ENCODE measurements at regions not wholly inside any gene's neighbourhood (a gene's known extent, or its start where the extent isn't known, plus 50 kb on each side); places are given as distances from the start of the nearest gene placed in this dataset.

DNA sequence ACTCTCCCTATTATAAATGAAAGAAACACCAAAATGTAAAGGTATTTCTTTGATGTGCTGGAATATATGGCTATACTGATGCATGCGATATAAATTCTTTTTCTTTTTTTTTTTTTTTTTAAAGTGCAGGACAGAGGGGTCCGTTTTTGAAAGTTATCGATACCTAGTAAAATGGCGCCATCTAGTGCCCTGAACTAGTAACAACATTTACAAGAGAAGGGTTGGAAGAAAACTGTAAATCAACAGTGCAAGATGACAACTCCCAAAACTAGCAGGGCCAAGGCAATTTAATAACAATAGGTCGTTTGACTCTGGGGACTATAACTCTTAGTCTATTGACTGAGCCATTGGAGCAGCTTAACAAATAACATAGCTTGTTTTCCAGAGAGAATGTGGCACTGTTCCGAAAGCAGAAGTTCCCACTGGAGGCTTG lies 137.7 kb downstream of the SPTSSA start:
- dilution Hi-C loops (cut with MboI; ENCODE audit: extremely low pct_ligation_motif_present, low sequenced_read_pairs) (no loop called here), intact Hi-C loops (cut with micrococcal nuclease) (loop anchor here (1.0 to 5.0 kb wide), 3 partner anchors 97 to 1612 kb away; no protein-coding TSS in a partner anchor)
- TF ChIP-seq FOS (IDR thresholded peaks at IDR 0.05; ENCODE audit: borderline replicate concordance, insufficient read depth, low read length) (no peak), EZH2 (IDR thresholded peaks at IDR 0.05; ENCODE audit: borderline replicate concordance, low read depth, low read length, severe bottlenecking) (no peak), MYC (IDR thresholded peaks at IDR 0.05; ENCODE audit: low read depth, low read length) (no peak), POLR2A (IDR thresholded peaks at IDR 0.05; ENCODE audit: low read depth, low read length) (no peak)
- TF ChIP-seq, protein P1, sequence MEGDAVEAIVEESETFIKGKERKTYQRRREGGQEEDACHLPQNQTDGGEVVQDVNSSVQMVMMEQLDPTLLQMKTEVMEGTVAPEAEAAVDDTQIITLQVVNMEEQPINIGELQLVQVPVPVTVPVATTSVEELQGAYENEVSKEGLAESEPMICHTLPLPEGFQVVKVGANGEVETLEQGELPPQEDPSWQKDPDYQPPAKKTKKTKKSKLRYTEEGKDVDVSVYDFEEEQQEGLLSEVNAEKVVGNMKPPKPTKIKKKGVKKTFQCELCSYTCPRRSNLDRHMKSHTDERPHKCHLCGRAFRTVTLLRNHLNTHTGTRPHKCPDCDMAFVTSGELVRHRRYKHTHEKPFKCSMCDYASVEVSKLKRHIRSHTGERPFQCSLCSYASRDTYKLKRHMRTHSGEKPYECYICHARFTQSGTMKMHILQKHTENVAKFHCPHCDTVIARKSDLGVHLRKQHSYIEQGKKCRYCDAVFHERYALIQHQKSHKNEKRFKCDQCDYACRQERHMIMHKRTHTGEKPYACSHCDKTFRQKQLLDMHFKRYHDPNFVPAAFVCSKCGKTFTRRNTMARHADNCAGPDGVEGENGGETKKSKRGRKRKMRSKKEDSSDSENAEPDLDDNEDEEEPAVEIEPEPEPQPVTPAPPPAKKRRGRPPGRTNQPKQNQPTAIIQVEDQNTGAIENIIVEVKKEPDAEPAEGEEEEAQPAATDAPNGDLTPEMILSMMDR (IDR thresholded peaks at IDR 0.05; ENCODE audit: extremely low read depth in 1 of 2, insufficient read depth in 1 of 2, low read depth in 1 of 2, low read length in 2 of 2): peak; percentile 34 to 44
- TF ChIP-seq, protein P2, sequence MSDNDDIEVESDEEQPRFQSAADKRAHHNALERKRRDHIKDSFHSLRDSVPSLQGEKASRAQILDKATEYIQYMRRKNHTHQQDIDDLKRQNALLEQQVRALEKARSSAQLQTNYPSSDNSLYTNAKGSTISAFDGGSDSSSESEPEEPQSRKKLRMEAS (IDR thresholded peaks at IDR 0.05; ENCODE audit: insufficient read depth, insufficient read length): no peak
- H3K27me3 ChIP-seq (ENCODE audit: control insufficient read depth in 2 of 2, insufficient read depth in 2 of 2, low read length in 2 of 2): peaks cover 5 to 11% of the 10 kb centered on the region in 2 experiments
- ChIA-PET CTCF (interaction anchor here (1.0 to 2.4 kb wide), 7 partner anchors 9 to 1757 kb away, joined by 3 to 19 read pairs (median 3); no protein-coding TSS in a partner anchor), POLR2A (no interaction called here)
- H4K20me1 ChIP-seq (replicated peaks; ENCODE audit: control insufficient read depth, extremely low read depth, insufficient read depth, low read length): no peaks in the 10 kb centered on the region
- H3K4me1 ChIP-seq (ENCODE audit: control insufficient read depth, extremely low read depth, insufficient read depth, low read length): no peaks in the 10 kb centered on the region
- H3K4me3 ChIP-seq (replicated peaks in 1 of 3; ENCODE audit: insufficient read depth in 1 of 3, low read depth in 1 of 3, low read length in 3 of 3): no peak overlapping the region
- H3K9ac ChIP-seq (replicated peaks; ENCODE audit: extremely low read depth, insufficient read depth, low read length): no peak overlapping the region
- H3K79me2 ChIP-seq (ENCODE audit: control insufficient read depth, insufficient read depth, low read length): no peaks in the 10 kb centered on the region
- no peaks in the 10 kb centered on the region for H3K36me3 ChIP-seq (ENCODE audit: control insufficient read depth in 2 of 2, extremely low read depth in 1 of 2, insufficient read depth in 2 of 2, low read length in 2 of 2)
- BruUV-seq (replicated peaks): no TSS peak
- H3K27ac ChIP-seq (ENCODE audit: insufficient read depth, low read depth, low read length): no peak overlapping the region
- no peak overlapping the region for H3K4me2 ChIP-seq (ENCODE audit: insufficient read depth, low read length)
- H3K9me3 ChIP-seq (replicated peaks; ENCODE audit: control insufficient read depth, insufficient read depth, low read length): no peaks in the 10 kb centered on the region
- H3K9me1 ChIP-seq (replicated peaks; ENCODE audit: control insufficient read depth, extremely low read depth, insufficient read depth, low read length): no peaks in the 10 kb centered on the region
- FAIRE-seq (peak; percentile 74), DNase-seq (ENCODE audit: low read depth, low spot score) (peak; percentile 37)
- no peak overlapping the region for H2AFZ ChIP-seq (ENCODE audit: low read depth, low read length)

Measured in endothelial cell of umbilical vein (primary cell).